OCI-LY7 (cell line): ENCODE measurements at regions not wholly inside any gene's neighbourhood (a gene's known extent, or its start where the extent isn't known, plus 50 kb on each side); places are given as distances from the start of the nearest gene placed in this dataset.

Experiments used
- EZH2phosphoT487 ChIP-seq: fragments of 200-600 bp; sonication (generic); IDR thresholded peaks from 2 replicates; pipeline ENCODE4 v1.6.1; 2018; ENCODE audit warnings: low read depth, borderline replicate concordance, mild to moderate bottlenecking, mixed run types, antibody characterized with exemption, low read length, moderate library complexity, mixed read lengths
- TF ChIP-seq, protein P1 (sequence below): fragments of 200-600 bp; sonication (generic); conservative IDR thresholded peaks from 2 replicates; pipeline ENCODE4 v1.5.1; 2014; ENCODE audit warnings: mild to moderate bottlenecking, antibody characterized with exemption, low read length, moderate library complexity, mixed read lengths

DNA sequence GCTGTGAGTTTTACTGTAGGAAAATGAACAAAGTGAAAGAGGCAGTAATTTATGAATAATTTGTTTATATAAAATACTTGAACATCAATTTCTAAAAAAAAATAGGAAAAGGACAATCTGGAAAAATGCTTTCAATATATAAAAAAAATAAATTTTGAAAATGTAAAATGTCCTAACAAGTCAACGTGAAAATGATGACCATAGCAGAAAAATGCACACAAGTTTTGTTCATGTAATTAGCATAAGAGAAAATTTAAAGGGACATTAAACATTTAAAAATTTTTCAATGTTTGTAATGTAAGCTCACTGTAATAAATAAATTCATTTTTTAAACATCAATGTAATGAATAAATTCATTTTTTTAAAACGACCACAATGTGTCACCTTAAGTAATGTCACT, 214.8 kb upstream of the ATXN7L3B start:
- no peak for TF ChIP-seq EZH2phosphoT487
- TF ChIP-seq, protein P1, sequence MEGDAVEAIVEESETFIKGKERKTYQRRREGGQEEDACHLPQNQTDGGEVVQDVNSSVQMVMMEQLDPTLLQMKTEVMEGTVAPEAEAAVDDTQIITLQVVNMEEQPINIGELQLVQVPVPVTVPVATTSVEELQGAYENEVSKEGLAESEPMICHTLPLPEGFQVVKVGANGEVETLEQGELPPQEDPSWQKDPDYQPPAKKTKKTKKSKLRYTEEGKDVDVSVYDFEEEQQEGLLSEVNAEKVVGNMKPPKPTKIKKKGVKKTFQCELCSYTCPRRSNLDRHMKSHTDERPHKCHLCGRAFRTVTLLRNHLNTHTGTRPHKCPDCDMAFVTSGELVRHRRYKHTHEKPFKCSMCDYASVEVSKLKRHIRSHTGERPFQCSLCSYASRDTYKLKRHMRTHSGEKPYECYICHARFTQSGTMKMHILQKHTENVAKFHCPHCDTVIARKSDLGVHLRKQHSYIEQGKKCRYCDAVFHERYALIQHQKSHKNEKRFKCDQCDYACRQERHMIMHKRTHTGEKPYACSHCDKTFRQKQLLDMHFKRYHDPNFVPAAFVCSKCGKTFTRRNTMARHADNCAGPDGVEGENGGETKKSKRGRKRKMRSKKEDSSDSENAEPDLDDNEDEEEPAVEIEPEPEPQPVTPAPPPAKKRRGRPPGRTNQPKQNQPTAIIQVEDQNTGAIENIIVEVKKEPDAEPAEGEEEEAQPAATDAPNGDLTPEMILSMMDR: no peak
